H9 (cell line): ENCODE measurements at regions not wholly inside any gene's neighbourhood (a gene's known extent, or its start where the extent isn't known, plus 50 kb on each side); places are given as distances from the start of the nearest gene placed in this dataset.
A peak's percentile ranks its signal among the peaks of the same experiment; 100 is the strongest.

ENCODE experiments used
- DNase-seq: peaks from one replicate; pipeline ENCODE4 v3.0.0-alpha.2; 2017
- H2AFZ ChIP-seq: one replicate; pipeline ENCODE4 v1.6.1; 2013; ENCODE audit warnings: mild to moderate bottlenecking, low read length, control low read depth, moderate library complexity
- H2AK5ac ChIP-seq: 2 replicates; pipeline ENCODE4 v1.6.1; 2013; ENCODE audit warnings: low read length, control low read depth, mixed read lengths; ENCODE audit not compliant: insufficient read length
- H2BK120ac ChIP-seq: one replicate; pipeline ENCODE4 v1.6.1; 2013; ENCODE audit warnings: low read depth, mild to moderate bottlenecking, low read length, control low read depth, inconsistent platforms; ENCODE audit not compliant: poor library complexity, severe bottlenecking
- H2BK12ac ChIP-seq: 2 replicates; pipeline ENCODE4 v1.6.1; 2013; ENCODE audit warnings: low read length, control low read depth, mixed read lengths, low read depth; ENCODE audit not compliant: insufficient read length
- H2BK15ac ChIP-seq: 2 replicates; pipeline ENCODE4 v1.6.1; 2013; ENCODE audit warnings: low read depth, low read length, control low read depth
- H2BK20ac ChIP-seq: one replicate; pipeline ENCODE4 v1.6.1; 2013; ENCODE audit warnings: low read depth, mild to moderate bottlenecking, low read length, control low read depth, inconsistent platforms; ENCODE audit not compliant: poor library complexity, severe bottlenecking
- H2BK5ac ChIP-seq: 2 replicates; pipeline ENCODE4 v1.6.1; 2013; ENCODE audit warnings: low read length, control low read depth, mixed read lengths; ENCODE audit not compliant: insufficient read length
- H3K14ac ChIP-seq: 2 replicates; pipeline ENCODE4 v1.6.1; 2013; ENCODE audit warnings: low read length, control low read depth; ENCODE audit not compliant: insufficient read depth
- H3K18ac ChIP-seq: 2 replicates; pipeline ENCODE4 v1.6.1; 2013; ENCODE audit warnings: low read depth, mild to moderate bottlenecking, mixed read lengths, low read length, control low read depth; ENCODE audit not compliant: insufficient read length
- H3K23ac ChIP-seq: 2 replicates; pipeline ENCODE4 v1.6.1; 2013; ENCODE audit warnings: low read length, control low read depth, mixed read lengths, low read depth; ENCODE audit not compliant: insufficient read length
- H3K23me2 ChIP-seq: 2 replicates; pipeline ENCODE4 v1.6.1; 2013; ENCODE audit warnings: low read depth, mild to moderate bottlenecking, mixed read lengths, low read length, control low read depth; ENCODE audit not compliant: insufficient read length, poor library complexity, severe bottlenecking
- H3K27ac ChIP-seq: 2 replicates; pipeline ENCODE4 v1.5.1; 2013; ENCODE audit warnings: low read length, control low read depth, mixed read lengths, low read depth; ENCODE audit not compliant: insufficient read length
- H3K27me3 ChIP-seq: 2 replicates; pipeline ENCODE4 v1.6.1; 2013; ENCODE audit warnings: low read length, control low read depth, inconsistent platforms; ENCODE audit not compliant: insufficient read depth
- H3K4ac ChIP-seq: 2 replicates; pipeline ENCODE4 v1.6.1; 2013; ENCODE audit warnings: low read depth, mild to moderate bottlenecking, control low read depth, inconsistent platforms, low read length, moderate library complexity
- H3K4me1 ChIP-seq: 2 replicates; pipeline ENCODE4 v1.6.1; 2013; ENCODE audit warnings: low read length, control low read depth, inconsistent platforms; ENCODE audit not compliant: insufficient read depth
- H3K4me2 ChIP-seq: 2 replicates; pipeline ENCODE4 v1.6.1; 2013; ENCODE audit warnings: low read length, control low read depth, mixed read lengths; ENCODE audit not compliant: insufficient read length, insufficient read depth
- H3K56ac ChIP-seq: 2 replicates; pipeline ENCODE4 v1.6.1; 2013; ENCODE audit warnings: low read depth, mild to moderate bottlenecking, mixed read lengths, low read length, control low read depth; ENCODE audit not compliant: insufficient read length
- H3K79me1 ChIP-seq: 2 replicates; pipeline ENCODE4 v1.6.1; 2013; ENCODE audit warnings: low read depth, mild to moderate bottlenecking, moderate library complexity, low read length, control low read depth, inconsistent platforms; ENCODE audit not compliant: insufficient read depth, poor library complexity, severe bottlenecking
- H3K79me2 ChIP-seq: 2 replicates; pipeline ENCODE4 v1.6.1; 2013; ENCODE audit warnings: low read length, control low read depth, inconsistent platforms; ENCODE audit not compliant: insufficient read depth
- H3K9ac ChIP-seq: 2 replicates; pipeline ENCODE4 v1.6.1; 2013; ENCODE audit warnings: low read length, control low read depth, mixed read lengths; ENCODE audit not compliant: insufficient read length; ENCODE audit errors: extremely low read depth
- H3K9me3 ChIP-seq: one replicate; pipeline ENCODE4 v1.6.1; 2013; ENCODE audit warnings: low read depth, low read length, inconsistent platforms; ENCODE audit not compliant: control insufficient read depth
- H3T11ph ChIP-seq: one replicate; pipeline ENCODE4 v1.6.1; 2013; ENCODE audit warnings: mild to moderate bottlenecking, low read length, control low read depth, inconsistent platforms
- H4K20me1 ChIP-seq: one replicate; pipeline ENCODE4 v1.6.1; 2013; ENCODE audit not compliant: control insufficient read depth, insufficient read length, insufficient read depth
- H4K5ac ChIP-seq: 2 replicates; pipeline ENCODE4 v1.6.1; 2013; ENCODE audit warnings: low read depth, mild to moderate bottlenecking, mixed read lengths, low read length, control low read depth; ENCODE audit not compliant: insufficient read length
- H4K8ac ChIP-seq: replicated peaks from 2 replicates; pipeline ENCODE4 v1.6.1; 2013; ENCODE audit warnings: low read length, control low read depth, mixed read lengths, low read depth; ENCODE audit not compliant: insufficient read length
- H4K91ac ChIP-seq: 2 replicates; pipeline ENCODE4 v1.6.1; 2013; ENCODE audit warnings: low read depth, mild to moderate bottlenecking, moderate library complexity, mixed read lengths, low read length, control low read depth; ENCODE audit not compliant: insufficient read length
- H3K27ac Mint-ChIP-seq, 3 experiments: 2 replicates in 2 of 3; 3 replicates in 1 of 3; pipeline ENCODE4 v1.8.0; 2020 to 2021; ENCODE audit warnings: mixed read lengths in 3 of 3, mild to moderate bottlenecking in 1 of 3, moderate library complexity in 1 of 3
- H3K27me3 Mint-ChIP-seq: 2 replicates; pipeline ENCODE4 v1.8.0; 2021; ENCODE audit warnings: low read depth, mild to moderate bottlenecking, moderate library complexity, mixed read lengths
- H3K36me3 Mint-ChIP-seq, 3 experiments: 2 replicates in 2 of 3; 3 replicates in 1 of 3; pipeline ENCODE4 v1.8.0; 2020 to 2021; ENCODE audit warnings: low read depth in 3 of 3, mixed read lengths in 3 of 3; ENCODE audit not compliant: insufficient read depth in 1 of 3
- H3K4me1 Mint-ChIP-seq, 2 experiments: 2 replicates each; pipeline ENCODE4 v1.8.0; 2020; ENCODE audit warnings: mixed read lengths in 2 of 2
- H3K4me3 Mint-ChIP-seq, 2 experiments: 2 replicates in 1 of 2; 3 replicates in 1 of 2; pipeline ENCODE4 v1.8.0; 2020 to 2021; ENCODE audit warnings: mild to moderate bottlenecking in 2 of 2, mixed read lengths in 2 of 2, moderate library complexity in 1 of 2
- H3K9me3 Mint-ChIP-seq, 2 experiments: 2 replicates in 1 of 2; 3 replicates in 1 of 2; pipeline ENCODE4 v1.8.0; 2020; ENCODE audit warnings: mild to moderate bottlenecking in 2 of 2, mixed read lengths in 2 of 2, moderate library complexity in 1 of 2
- CTCF ChIP-seq: fragments of 200-600 bp; sonication (generic); conservative IDR thresholded peaks from 3 replicates; pipeline ENCODE4 v1.8.0; 2021; ENCODE audit warnings: antibody characterized with exemption, mild to moderate bottlenecking
- WGBS: extraction: QIAGEN DNeasy Blood & Tissue Kit; methylation state at CpG from one replicate; pipeline ENCODE4 v1.1.7; 2013; ENCODE audit warnings: missing lambda C conversion rate, low lambda C conversion rate, mixed read lengths; ENCODE audit not compliant: insufficient read length; ENCODE audit errors: extremely low coverage; 5-methylcytosine and 5-hydroxymethylcytosine counted together

DNA sequence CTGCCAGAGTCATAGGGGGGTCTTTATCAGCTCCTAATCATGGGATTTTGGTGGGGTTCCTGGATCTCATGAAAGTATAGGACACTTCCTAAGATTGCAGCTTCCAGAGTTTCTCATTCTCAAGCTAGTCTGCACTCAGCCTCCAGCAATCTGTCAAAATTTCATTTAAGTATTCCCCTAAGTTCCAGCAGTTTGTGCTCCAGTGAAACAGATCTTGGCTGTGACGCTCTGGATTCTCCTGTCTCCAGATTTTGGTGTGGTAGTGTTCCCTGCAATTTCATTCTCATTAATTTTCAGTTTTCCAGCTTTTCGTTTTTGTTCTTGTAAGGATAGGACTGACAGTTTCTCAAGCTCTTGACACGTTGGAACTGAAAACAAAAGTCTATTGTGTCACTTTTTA, 908.9 kb upstream of the MIR17HG start:
- Histone ChIP-seq H2BK120ac (no peak overlapping the region), H3T11ph (no peak overlapping the region), H3K9me3 (no peaks in the 10 kb centered on the region), H2BK20ac (no peak overlapping the region), H2AFZ (peak overlapping the region; percentile 32), H3K27me3 (no peaks in the 10 kb centered on the region), H3K23ac (no peak overlapping the region), H2BK12ac (no peak overlapping the region), H4K8ac (no peak overlapping the region), H3K18ac (no peak overlapping the region), H4K20me1 (no peaks in the 10 kb centered on the region), H3K4me2 (no peak overlapping the region), H3K27ac (no peak overlapping the region), H3K79me1 (no peaks in the 10 kb centered on the region), H3K4me1 (no peaks in the 10 kb centered on the region; the same call in 1 of the 2 replicates), H4K5ac (no peak overlapping the region), H2BK5ac (no peak overlapping the region), H3K79me2 (no peaks in the 10 kb centered on the region), H2BK15ac (no peak overlapping the region), H3K23me2 (no peaks in the 10 kb centered on the region), H3K56ac (no peak overlapping the region), H3K4ac (no peak overlapping the region), H3K14ac (no peak overlapping the region), H4K91ac (no peak overlapping the region), H3K9ac (no peak overlapping the region), H2AK5ac (no peak overlapping the region)
- no peak overlapping the region for H3K27ac Mint-ChIP-seq
- WGBS: no CpG with 5 or more reads among the region's 3 CpGs
- DNase-seq: no peak
- H3K4me3 Mint-ChIP-seq: no peak overlapping the region
- H3K9me3 Mint-ChIP-seq: no peaks in the 10 kb centered on the region; a peak in 1 of 5 replicates
- H3K36me3 Mint-ChIP-seq: no peaks in the 10 kb centered on the region
- no peak for TF ChIP-seq CTCF
- H3K27me3 Mint-ChIP-seq: no peaks in the 10 kb centered on the region
- H3K4me1 Mint-ChIP-seq: peaks cover 0 to 4% of the 10 kb centered on the region in 2 experiments; a peak in 2 of 4 replicates
